Caco-2 (cell line): ENCODE measurements at regions not wholly inside any gene's neighbourhood (a gene's known extent, or its start where the extent isn't known, plus 50 kb on each side); places are given as distances from the start of the nearest gene placed in this dataset.

Source experiments
- BruUV-seq: library from RNA; stranded (reverse); fragments of 400-500 nt; replicated peaks from 2 replicates; lab custom pipeline; 2021; lab: Mats Ljungman, UMichigan
- CTCF ChIA-PET: fragments of 300-600 bp; sonication (Branson Sonifier 250); formaldehyde crosslinking; loops from one replicate; lab custom pipeline; 2022; ENCODE audit warnings: antibody characterized with exemption; lab: Charles Lee
- POLR2A ChIA-PET: fragments of 300-600 bp; sonication (Branson Sonifier 250); formaldehyde crosslinking; loops from one replicate; lab custom pipeline; 2022; ENCODE audit warnings: antibody characterized with exemption; lab: Charles Lee
- DNase-seq, 2 experiments: peaks; one replicate each; pipeline versions ENCODE4 v3.0.0 to v3.0.0-alpha.2; 2020 to 2022
- H3K27me3 ChIP-seq: replicated peaks from 2 replicates; pipeline ENCODE4 v1.6.0; 2011; ENCODE audit warnings: low read length; ENCODE audit not compliant: control insufficient read depth, insufficient read depth
- H3K36me3 ChIP-seq: 2 replicates; pipeline ENCODE4 v1.5.1; 2011; ENCODE audit warnings: low read length; ENCODE audit not compliant: control insufficient read depth, insufficient read depth
- H3K4me1 ChIP-seq: fragments of 250-450 bp; sonication (Bioruptor Pico); 2 replicates; pipeline ENCODE4 v1.5.1; 2020; ENCODE audit warnings: mild to moderate bottlenecking
- H3K4me3 ChIP-seq: 2 replicates; pipeline ENCODE4 v1.5.1; 2011; ENCODE audit warnings: low read depth, mild to moderate bottlenecking, control low read depth, low read length
- H3K9me3 ChIP-seq: fragments of 250-450 bp; sonication (Bioruptor Pico); 2 replicates; pipeline ENCODE4 v1.5.1; 2020; ENCODE audit warnings: mild to moderate bottlenecking, moderate library complexity
- H3K27ac Mint-ChIP-seq: one replicate; pipeline ENCODE4 v1.8.0; 2022; ENCODE audit warnings: mixed read lengths; ENCODE audit not compliant: unreplicated experiment
- H3K27me3 Mint-ChIP-seq: one replicate; pipeline ENCODE4 v1.8.0; 2022; ENCODE audit warnings: mixed read lengths; ENCODE audit not compliant: insufficient read depth, unreplicated experiment
- H3K36me3 Mint-ChIP-seq: one replicate; pipeline ENCODE4 v1.8.0; 2022; ENCODE audit warnings: mild to moderate bottlenecking, mixed read lengths; ENCODE audit not compliant: insufficient read depth, unreplicated experiment
- H3K4me1 Mint-ChIP-seq: one replicate; pipeline ENCODE4 v1.8.0; 2022; ENCODE audit warnings: low read depth, mixed read lengths; ENCODE audit not compliant: unreplicated experiment
- H3K4me3 Mint-ChIP-seq: one replicate; pipeline ENCODE4 v1.8.0; 2022; ENCODE audit warnings: mild to moderate bottlenecking, moderate library complexity, mixed read lengths; ENCODE audit not compliant: unreplicated experiment
- H3K9me3 Mint-ChIP-seq: one replicate; pipeline ENCODE4 v1.8.0; 2022; ENCODE audit warnings: mixed read lengths; ENCODE audit not compliant: unreplicated experiment
- CTCF ChIP-seq, 2 experiments: fragments of 200-600 bp in 1 of 2; IDR thresholded peaks; 1 replicate in 1 of 2; 2 replicates in 1 of 2; pipeline versions ENCODE4 v1.5.1 to v1.8.0; 2011 to 2022; ENCODE audit warnings: antibody characterized with exemption in 1 of 2, control low read depth in 1 of 2, inconsistent platforms in 1 of 2, low read depth in 1 of 2, low read length in 1 of 2, mild to moderate bottlenecking in 1 of 2, moderate library complexity in 1 of 2; ENCODE audit not compliant: insufficient read depth in 1 of 2, severe bottlenecking in 1 of 2, unreplicated experiment in 1 of 2
- intact Hi-C: fragments of 100-400 bp; cut with micrococcal nuclease; formaldehyde crosslinking; loops from one replicate; pipeline ENCODE4 v1.10.0; 2022; ENCODE audit not compliant: unreplicated experiment

DNA sequence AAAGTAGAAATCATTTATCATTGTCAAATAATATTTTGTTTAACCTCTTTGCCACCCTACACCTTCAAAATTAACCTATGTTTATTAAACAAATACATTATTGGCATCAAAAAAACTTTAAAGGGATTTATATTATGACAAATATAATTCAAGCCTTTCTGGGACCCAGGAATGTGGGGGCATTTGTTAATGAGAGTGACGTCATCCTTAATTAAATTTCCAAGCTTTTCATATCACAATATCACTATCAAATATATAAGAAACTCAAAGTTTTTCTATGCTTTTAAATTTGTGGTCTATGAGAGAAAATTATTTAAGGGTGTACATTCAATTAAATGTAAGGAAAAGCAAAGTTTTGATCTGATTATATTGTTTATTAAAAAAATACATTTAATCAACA lies 307.4 kb upstream of the POU3F3 start:
- TF ChIP-seq CTCF (IDR thresholded peaks at IDR 0.05; ENCODE audit: insufficient read depth in 1 of 2, low read depth in 1 of 2, low read length in 1 of 2, severe bottlenecking in 1 of 2, unreplicated experiment in 1 of 2), result no peak
- Histone ChIP-seq H3K36me3 (no peaks in the 10 kb centered on the region), H3K9me3 (no peaks in the 10 kb centered on the region), H3K4me1 (no peaks in the 10 kb centered on the region), H3K27me3 (no peaks in the 10 kb centered on the region), H3K4me3 (no peak overlapping the region)
- Mint-ChIP-seq H3K4me1 (no peaks in the 10 kb centered on the region), H3K27ac (no peak overlapping the region), H3K9me3 (no peaks in the 10 kb centered on the region), H3K36me3 (peaks cover 5% of the 10 kb centered on the region), H3K4me3 (no peak overlapping the region), H3K27me3 (peaks cover 16% of the 10 kb centered on the region)
- BruUV-seq, result no TSS peak
- ChIA-PET POLR2A (no interaction called here), CTCF (no interaction called here)
- intact Hi-C loops, result no loop called here
- DNase-seq, result no peak

GRCh38 chr2:104547221-104547620 lies 306.7 kb upstream of the POU3F3 start:
- Mint-ChIP-seq H3K9me3 (no peaks in the 10 kb centered on the region), H3K27ac (no peak overlapping the region), H3K4me3 (no peak overlapping the region), H3K36me3 (peaks cover 5% of the 10 kb centered on the region), H3K4me1 (no peaks in the 10 kb centered on the region), H3K27me3 (peaks cover 17% of the 10 kb centered on the region)
- ChIA-PET CTCF (no interaction called here), POLR2A (no interaction called here)
- H3K4me3 ChIP-seq, result no peak overlapping the region
- intact Hi-C loops, result no loop called here
- H3K4me1 ChIP-seq, result no peaks in the 10 kb centered on the region
- no peaks in the 10 kb centered on the region for H3K36me3 ChIP-seq
- no peaks in the 10 kb centered on the region for H3K9me3 ChIP-seq
- DNase-seq, result no peak
- H3K27me3 ChIP-seq, result no peaks in the 10 kb centered on the region
- TF ChIP-seq CTCF (IDR thresholded peaks at IDR 0.05; ENCODE audit: insufficient read depth in 1 of 2, low read depth in 1 of 2, low read length in 1 of 2, severe bottlenecking in 1 of 2, unreplicated experiment in 1 of 2), result no peak
- no TSS peak for BruUV-seq

- Mint-ChIP-seq H3K27me3 (peaks cover 33% of the 10 kb centered on the region), H3K27ac (no peak overlapping the region), H3K9me3 (no peaks in the 10 kb centered on the region), H3K4me1 (no peaks in the 10 kb centered on the region), H3K36me3 (no peaks in the 10 kb centered on the region), H3K4me3 (no peak overlapping the region)
- Histone ChIP-seq H3K4me3 (no peak overlapping the region), H3K27me3 (no peaks in the 10 kb centered on the region; the same call in 1 of the 2 replicates), H3K4me1 (no peaks in the 10 kb centered on the region), H3K9me3 (no peaks in the 10 kb centered on the region), H3K36me3 (no peaks in the 10 kb centered on the region)
- no peak for DNase-seq
- no TSS peak for BruUV-seq
- TF ChIP-seq CTCF (IDR thresholded peaks at IDR 0.05; ENCODE audit: insufficient read depth in 1 of 2, low read depth in 1 of 2, low read length in 1 of 2, severe bottlenecking in 1 of 2, unreplicated experiment in 1 of 2), result no peak
- intact Hi-C loops, result no loop called here
- CTCF ChIA-PET, result no interaction called here
- POLR2A ChIA-PET, result no interaction called here
These were observed 292.7 kb upstream of the POU3F3 start for GRCh38 chr2:104561251-104561650.
